H1 (cell line): ENCODE measurements at regions not wholly inside any gene's neighbourhood (a gene's known extent, or its start where the extent isn't known, plus 50 kb on each side); places are given as distances from the start of the nearest gene placed in this dataset.

ENCODE experiments used
- JUN ChIP-seq: IDR thresholded peaks from 2 replicates; pipeline ENCODE4 v1.6.1; 2011; ENCODE audit warnings: low read depth, mild to moderate bottlenecking, improper control_type of control experiment, low read length
- POLR2A ChIP-seq, 2 experiments: IDR thresholded peaks; 1 replicate in 1 of 2; 2 replicates in 1 of 2; pipeline ENCODE4 v1.6.1; 2011; ENCODE audit warnings: low read depth in 2 of 2, low read length in 2 of 2, mild to moderate bottlenecking in 2 of 2; ENCODE audit errors: control extremely low read depth in 1 of 2
- SP1 ChIP-seq: IDR thresholded peaks from 2 replicates; pipeline ENCODE4 v1.6.1; 2011; ENCODE audit warnings: low read depth, low read length
- SP2 ChIP-seq: IDR thresholded peaks from 2 replicates; pipeline ENCODE4 v1.6.1; 2012; ENCODE audit warnings: mild to moderate bottlenecking, low read length, inconsistent platforms
- TAF1 ChIP-seq: IDR thresholded peaks from 2 replicates; pipeline ENCODE4 v1.6.1; 2011; ENCODE audit warnings: mild to moderate bottlenecking, low read depth, low read length

DNA sequence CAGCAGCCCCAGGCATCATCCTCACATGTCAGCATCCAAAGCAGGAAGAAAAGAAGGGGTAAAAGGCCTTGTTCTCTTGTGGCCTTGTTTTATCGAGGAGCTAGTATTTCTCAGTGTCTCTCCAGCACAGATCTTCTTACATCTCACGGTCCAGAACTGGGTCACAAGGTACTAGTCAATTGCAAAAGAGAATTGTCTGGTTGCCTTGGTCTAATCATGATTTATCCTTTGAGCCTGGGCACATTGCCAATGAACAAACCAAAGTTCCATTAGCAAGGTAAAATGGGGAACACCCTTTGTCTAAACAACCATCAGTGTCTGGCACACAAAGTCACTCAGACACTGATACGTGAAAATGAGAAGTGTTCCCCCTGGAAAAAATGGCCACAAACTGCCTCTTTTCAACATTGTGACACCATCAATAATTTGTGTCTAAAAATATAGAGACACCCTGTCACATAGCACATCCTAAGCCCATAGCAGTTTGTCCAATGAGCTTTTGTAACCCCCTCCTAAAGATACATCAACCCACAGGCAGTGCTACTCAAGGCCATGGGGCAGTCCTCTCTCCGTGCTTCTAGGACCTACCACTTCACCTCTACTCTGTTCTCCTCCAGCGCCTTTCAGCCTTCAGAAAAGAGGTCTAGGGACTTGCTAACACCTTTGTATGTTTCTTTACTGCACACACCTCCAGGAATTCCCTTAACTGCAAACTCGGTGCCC lies 534.4 kb downstream of the MID1IP1 start:
- no peak for TF ChIP-seq TAF1
- TF ChIP-seq JUN = no peak
- TF ChIP-seq SP2 = no peak
- no peak for TF ChIP-seq SP1
- TF ChIP-seq POLR2A (IDR thresholded peaks at IDR 0.05; ENCODE audit: control extremely low read depth in 1 of 2, low read depth in 2 of 2, low read length in 2 of 2) = no peak
